ENCODE measurements at regions not wholly inside any gene's neighbourhood (a gene's known extent, or its start where the extent isn't known, plus 50 kb on each side); places are given as distances from the start of the nearest gene placed in this dataset.

- no peaks in the 10 kb centered on the region for H3K9me1 ChIP-seq (ENCODE audit: insufficient read depth, low read length)
- no peaks in the 10 kb centered on the region for H3K4me1 ChIP-seq (ENCODE audit: control insufficient read depth, insufficient read depth, low read length)
- H3K36me3 ChIP-seq (ENCODE audit: control insufficient read depth, insufficient read depth, low read length): no peaks in the 10 kb centered on the region
- H3K4ac ChIP-seq (ENCODE audit: low read depth, low read length): no peak overlapping the region
- H3K14ac ChIP-seq (replicated peaks; ENCODE audit: low read depth, low read length): no peak overlapping the region
- no peaks in the 10 kb centered on the region for H3K27me3 ChIP-seq (ENCODE audit: control insufficient read depth, insufficient read depth, low read length)
- ChIA-PET POLR2A (ENCODE audit: unreplicated experiment) (no interaction called here), CTCF (no interaction called here)
- intact Hi-C loops (cut with micrococcal nuclease): no loop called here
- H2BK20ac ChIP-seq (ENCODE audit: low read depth, low read length): no peak overlapping the region
- dilution Hi-C loops (cut with HindIII; ENCODE audit: low sequenced_read_pairs, unreplicated experiment): no loop called here
- TF ChIP-seq MXI1 (IDR thresholded peaks at IDR 0.05; ENCODE audit: borderline replicate concordance, low read depth, low read length): no peak
- TF ChIP-seq, protein P1, sequence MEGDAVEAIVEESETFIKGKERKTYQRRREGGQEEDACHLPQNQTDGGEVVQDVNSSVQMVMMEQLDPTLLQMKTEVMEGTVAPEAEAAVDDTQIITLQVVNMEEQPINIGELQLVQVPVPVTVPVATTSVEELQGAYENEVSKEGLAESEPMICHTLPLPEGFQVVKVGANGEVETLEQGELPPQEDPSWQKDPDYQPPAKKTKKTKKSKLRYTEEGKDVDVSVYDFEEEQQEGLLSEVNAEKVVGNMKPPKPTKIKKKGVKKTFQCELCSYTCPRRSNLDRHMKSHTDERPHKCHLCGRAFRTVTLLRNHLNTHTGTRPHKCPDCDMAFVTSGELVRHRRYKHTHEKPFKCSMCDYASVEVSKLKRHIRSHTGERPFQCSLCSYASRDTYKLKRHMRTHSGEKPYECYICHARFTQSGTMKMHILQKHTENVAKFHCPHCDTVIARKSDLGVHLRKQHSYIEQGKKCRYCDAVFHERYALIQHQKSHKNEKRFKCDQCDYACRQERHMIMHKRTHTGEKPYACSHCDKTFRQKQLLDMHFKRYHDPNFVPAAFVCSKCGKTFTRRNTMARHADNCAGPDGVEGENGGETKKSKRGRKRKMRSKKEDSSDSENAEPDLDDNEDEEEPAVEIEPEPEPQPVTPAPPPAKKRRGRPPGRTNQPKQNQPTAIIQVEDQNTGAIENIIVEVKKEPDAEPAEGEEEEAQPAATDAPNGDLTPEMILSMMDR (conservative IDR thresholded peaks at IDR 0.05; ENCODE audit: low read depth, low read length): no peak
- TF ChIP-seq SMC3 (IDR thresholded peaks at IDR 0.05; ENCODE audit: low read depth, low read length): no peak
- TF ChIP-seq MAZ (IDR thresholded peaks at IDR 0.05; ENCODE audit: borderline replicate concordance, low read depth, low read length): no peak
- TF ChIP-seq, protein P2, sequence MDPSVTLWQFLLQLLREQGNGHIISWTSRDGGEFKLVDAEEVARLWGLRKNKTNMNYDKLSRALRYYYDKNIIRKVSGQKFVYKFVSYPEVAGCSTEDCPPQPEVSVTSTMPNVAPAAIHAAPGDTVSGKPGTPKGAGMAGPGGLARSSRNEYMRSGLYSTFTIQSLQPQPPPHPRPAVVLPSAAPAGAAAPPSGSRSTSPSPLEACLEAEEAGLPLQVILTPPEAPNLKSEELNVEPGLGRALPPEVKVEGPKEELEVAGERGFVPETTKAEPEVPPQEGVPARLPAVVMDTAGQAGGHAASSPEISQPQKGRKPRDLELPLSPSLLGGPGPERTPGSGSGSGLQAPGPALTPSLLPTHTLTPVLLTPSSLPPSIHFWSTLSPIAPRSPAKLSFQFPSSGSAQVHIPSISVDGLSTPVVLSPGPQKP (IDR thresholded peaks at IDR 0.05; ENCODE audit: borderline replicate concordance, low read depth, low read length): no peak
- no peak overlapping the region for H2AFZ ChIP-seq (replicated peaks; ENCODE audit: low read length, poor library complexity)
- H4K91ac ChIP-seq (ENCODE audit: insufficient read depth, low read depth, low read length): no peak overlapping the region
- no peak overlapping the region for H2BK15ac ChIP-seq (ENCODE audit: low read depth, low read length)
- ATAC-seq (ENCODE audit: low read depth) (no peak), DNase-seq (peak; percentile 24)
- H3K79me1 ChIP-seq (ENCODE audit: low read depth in 1 of 2, low read length in 2 of 2): no peaks in the 10 kb centered on the region
- no peaks in the 10 kb centered on the region for H4K20me1 ChIP-seq (ENCODE audit: insufficient read depth, low read length)
- no peak overlapping the region for H3K27ac ChIP-seq (ENCODE audit: insufficient read depth, low read length)
- H3K9ac ChIP-seq (ENCODE audit: low read depth, low read length): no peak overlapping the region
- no peak overlapping the region for H3K18ac ChIP-seq (ENCODE audit: low read depth, low read length)
- no peaks in the 10 kb centered on the region for H3K9me3 ChIP-seq (ENCODE audit: control insufficient read depth, insufficient read depth, low read length)
- H4K5ac ChIP-seq (ENCODE audit: low read depth, low read length): no peak overlapping the region
- no peak overlapping the region for H2BK5ac ChIP-seq (ENCODE audit: low read depth, low read length, poor library complexity, severe bottlenecking)
- H4K8ac ChIP-seq (ENCODE audit: low read depth in 2 of 2, low read length in 2 of 2): no peak overlapping the region
- no peak overlapping the region for H3K56ac ChIP-seq (ENCODE audit: extremely low read depth, insufficient read depth, low read length)
- BruUV-seq (replicated peaks): no TSS peak
- no peak overlapping the region for H2AK9ac ChIP-seq (replicated peaks; ENCODE audit: low read depth, low read length, poor library complexity)
- H3K23ac ChIP-seq (ENCODE audit: low read depth, low read length): no peak overlapping the region
- H3K4me3 ChIP-seq (ENCODE audit: insufficient read depth, low read depth, low read length): no peak overlapping the region
- in situ Hi-C loops (cut with MboI; ENCODE audit: low sequenced_read_pairs): no loop called here
- H3K4me2 ChIP-seq (ENCODE audit: low read depth, low read length): no peak overlapping the region
- H2BK120ac ChIP-seq (ENCODE audit: low read depth, low read length): no peak overlapping the region
- no peak overlapping the region for H2AK5ac ChIP-seq (ENCODE audit: low read depth, low read length)
Observed at GRCh38 chr14:42424501-42424900, 817.8 kb downstream of the LRFN5 start.
